SK-N-MC (cell line): ENCODE measurements at regions not wholly inside any gene's neighbourhood (a gene's known extent, or its start where the extent isn't known, plus 50 kb on each side); places are given as distances from the start of the nearest gene placed in this dataset.

Experiments used
- EZH2 ChIP-seq: fragments of 200-600 bp; sonication (generic); IDR thresholded peaks from one replicate; pipeline ENCODE4 v1.6.1; 2017; ENCODE audit warnings: antibody characterized with exemption
- POLR2AphosphoS5 ChIP-seq: IDR thresholded peaks from 2 replicates; pipeline ENCODE4 v1.6.1; 2012; ENCODE audit warnings: mild to moderate bottlenecking, low read depth, low read length, borderline replicate concordance

DNA sequence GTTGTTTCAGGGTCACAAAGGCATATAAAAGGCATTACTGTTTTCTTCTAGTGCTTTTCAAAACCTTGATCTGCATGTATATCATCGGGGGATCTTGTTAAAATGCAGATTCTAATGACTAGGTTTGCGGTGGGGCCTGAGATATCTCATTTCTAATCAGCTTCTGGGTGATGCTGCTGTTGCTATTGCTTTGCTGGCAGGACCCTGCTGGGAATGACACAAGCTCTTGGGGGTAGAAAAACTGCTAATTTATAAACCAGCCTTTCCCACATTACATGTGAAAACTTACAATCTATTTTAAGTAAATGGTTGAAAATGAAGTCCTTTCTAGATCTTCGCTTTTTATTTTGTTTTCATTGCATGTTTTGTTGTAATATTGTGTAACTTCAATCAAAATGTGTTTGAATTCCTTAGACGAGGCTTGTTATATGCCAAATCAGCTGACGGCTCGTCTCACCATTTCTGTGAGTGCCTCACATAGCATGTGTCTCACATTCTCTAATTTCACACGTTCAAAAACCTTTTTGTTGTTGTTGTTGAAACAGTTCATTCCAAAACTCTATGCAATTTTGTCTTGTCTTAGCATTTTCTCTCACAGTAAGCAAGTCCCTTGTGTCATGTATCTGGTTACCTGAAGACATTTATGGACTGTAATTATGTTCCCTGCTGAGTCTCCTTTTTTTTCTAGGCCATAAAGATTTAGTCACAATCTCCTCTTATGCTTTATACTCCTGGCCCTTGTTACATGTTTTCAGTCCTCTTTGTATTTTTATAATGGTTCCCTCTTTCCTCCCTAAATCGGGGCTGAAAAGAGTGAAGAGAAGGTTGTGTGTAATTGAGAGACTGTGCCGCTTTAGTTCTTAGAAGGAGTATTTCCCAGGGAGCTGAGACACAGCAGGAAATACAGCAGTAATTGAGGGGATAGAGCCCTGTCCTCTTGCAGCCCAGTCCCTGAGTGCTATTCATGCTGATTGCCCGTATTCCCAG is 521.0 kb upstream of the SEMA6A start:
- TF ChIP-seq EZH2 (no peak), POLR2AphosphoS5 (no peak)
